Left forelimb (tissue), 1 donor: ENCODE measurements at regions not wholly inside any gene's neighbourhood (a gene's known extent, or its start where the extent isn't known, plus 50 kb on each side); places are given as distances from the start of the nearest gene placed in this dataset.

ENCODE experiments used
- DNase-seq: peaks from one replicate; pipeline ENCODE4 v3.0.0-alpha.2; 2018; ENCODE audit warnings: low spot score

DNA sequence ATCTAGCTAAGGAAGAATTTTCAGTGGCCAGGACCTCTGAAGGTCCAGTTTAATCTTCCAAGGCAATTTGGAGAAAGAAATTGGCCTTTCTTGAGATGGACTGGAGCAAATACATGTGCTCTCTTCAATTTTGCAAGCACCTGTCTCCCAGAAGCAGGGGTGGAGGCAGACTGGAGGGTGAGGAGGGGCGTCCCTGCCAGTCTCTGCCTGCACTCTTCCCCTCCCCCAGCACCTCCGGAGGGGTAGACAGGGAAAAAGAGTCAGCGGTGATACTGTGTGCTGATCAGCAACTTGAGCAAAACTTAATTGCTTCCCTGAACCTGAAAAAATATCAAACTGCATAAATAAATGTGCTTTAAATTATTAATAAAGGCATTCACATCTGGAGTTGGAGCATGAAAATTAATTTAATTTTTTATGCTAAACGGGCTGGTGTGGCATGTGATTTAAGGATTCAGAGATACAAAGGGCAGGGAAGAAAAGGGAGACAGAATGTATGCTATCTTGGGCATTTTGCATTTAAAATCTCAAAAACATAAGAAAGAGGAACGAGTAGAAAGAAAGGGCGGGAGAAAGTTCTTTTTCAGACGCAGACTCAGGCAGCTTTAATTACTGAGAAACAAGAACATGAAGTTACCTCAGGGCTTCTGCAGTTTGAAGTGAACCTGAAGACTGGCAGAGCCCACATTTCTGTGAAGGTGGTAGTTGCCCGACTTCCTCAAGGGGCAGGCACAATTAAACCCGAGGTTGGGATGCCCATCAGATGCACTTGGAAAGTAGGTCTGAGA lies 319.7 kb downstream of the UACA start:
- peak; percentile 17 for DNase-seq

- DNase-seq: peak; percentile 31
These were observed 320.6 kb downstream of the UACA start for GRCh38 chr15:70442616-70443321.

DNA sequence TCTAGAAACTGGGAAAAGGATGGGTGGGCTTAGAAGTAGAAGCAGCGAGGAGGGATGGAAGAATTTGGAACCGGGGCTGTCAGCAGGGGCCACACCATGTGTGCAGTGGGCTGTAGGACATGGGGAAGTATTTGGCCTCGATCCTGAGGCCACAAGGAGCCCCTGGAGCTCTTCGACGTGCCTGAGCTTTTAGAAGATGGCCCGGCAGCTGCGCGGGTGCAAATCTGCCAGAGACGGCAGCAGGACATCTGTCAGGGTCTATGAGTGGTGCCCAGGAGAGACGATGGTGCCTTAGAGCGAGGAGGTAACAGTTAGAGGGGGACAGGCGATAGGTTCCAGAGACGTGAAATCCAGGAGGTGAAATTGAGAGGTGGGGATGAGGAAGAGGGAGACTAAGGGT lies 321.1 kb downstream of the UACA start:
- no peak for DNase-seq

DNA sequence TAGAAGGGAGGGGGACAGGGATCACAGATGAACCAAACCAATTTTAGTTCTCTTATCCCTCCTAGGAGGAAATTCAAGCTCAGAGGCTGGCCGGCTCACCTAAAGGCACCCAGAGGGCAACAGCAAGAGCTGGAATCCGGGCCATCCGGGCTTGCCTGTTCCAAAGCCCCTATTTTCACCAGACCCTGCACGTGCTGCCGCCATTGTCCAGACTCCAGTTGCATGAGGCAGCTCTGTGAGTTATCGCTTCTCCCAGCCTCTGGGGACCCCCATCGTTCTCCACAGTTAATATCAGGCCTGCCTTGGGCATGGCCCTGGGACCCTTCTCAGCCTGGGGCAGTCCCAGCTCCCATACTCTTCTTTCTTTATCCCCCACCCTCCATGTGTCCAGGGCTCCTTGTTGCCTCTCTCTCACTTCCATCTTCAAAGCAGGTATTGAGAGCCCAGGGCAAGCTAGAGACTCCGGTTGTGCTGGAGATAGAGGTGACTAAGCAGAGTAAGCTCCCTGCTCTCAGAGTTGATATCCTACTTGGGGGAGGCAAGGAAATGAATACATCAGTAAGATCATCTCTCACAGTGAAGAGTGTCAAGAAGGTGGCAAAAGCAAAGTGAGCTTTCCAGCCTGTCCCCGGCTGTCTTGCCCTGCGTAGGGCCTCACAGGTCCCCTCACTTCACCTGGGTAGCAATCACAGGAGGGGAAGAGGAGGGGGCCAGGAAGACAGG lies 322.8 kb downstream of the UACA start:
- DNase-seq: peak; percentile 44

GRCh38 chr15:70439880-70440279 lies 323.5 kb downstream of the UACA start:
- DNase-seq: peak; percentile 61

DNA sequence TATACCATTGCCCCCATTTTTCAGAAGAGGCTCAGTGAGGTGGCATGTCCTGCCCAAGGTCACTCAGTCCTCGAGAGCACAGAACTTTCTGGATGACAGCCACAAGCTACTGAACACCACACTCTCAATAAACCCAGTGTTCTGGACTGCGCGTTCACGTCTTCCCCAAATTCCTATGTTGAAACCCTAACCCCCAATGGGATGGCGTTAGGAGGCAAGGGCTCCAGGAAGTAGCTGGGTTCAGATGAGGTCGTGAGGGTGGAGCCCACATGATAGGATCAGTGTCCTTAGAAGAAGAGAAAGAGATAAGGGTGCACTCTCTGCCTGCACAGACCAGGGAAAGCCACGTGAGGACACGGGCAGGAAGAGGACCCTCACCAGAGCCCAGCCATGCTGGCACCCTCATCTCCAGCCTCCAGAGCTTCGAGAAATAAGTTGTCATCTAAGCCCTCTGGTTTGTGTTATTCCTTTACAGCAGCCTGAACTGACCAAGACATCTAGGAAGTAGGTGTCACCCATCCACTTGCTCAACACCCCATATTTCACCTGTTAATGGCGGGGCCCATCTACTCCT lies 324.0 kb downstream of the UACA start:
- peak; percentile 46 for DNase-seq

DNA sequence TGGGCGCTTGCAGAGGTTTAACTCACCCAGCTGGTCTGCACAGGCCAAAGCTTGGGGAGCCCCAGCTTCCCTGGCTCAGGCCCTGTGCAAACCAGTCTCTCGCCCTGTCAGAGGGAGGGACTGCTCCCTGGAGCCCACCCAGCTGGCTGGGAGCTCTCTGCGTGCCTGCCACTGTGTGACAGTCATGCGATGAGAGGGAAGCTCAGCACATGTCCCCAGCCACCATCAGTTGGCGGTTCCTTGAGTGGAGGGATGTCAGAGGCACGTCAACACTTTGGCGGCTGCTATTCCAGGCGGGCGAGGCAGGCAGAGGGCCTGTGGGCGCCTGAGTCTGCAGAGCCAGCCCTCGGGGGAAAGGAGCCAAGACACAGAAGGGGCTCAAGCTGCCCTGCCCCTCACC lies 324.6 kb downstream of the UACA start:
- DNase-seq: peak; percentile 65

DNA sequence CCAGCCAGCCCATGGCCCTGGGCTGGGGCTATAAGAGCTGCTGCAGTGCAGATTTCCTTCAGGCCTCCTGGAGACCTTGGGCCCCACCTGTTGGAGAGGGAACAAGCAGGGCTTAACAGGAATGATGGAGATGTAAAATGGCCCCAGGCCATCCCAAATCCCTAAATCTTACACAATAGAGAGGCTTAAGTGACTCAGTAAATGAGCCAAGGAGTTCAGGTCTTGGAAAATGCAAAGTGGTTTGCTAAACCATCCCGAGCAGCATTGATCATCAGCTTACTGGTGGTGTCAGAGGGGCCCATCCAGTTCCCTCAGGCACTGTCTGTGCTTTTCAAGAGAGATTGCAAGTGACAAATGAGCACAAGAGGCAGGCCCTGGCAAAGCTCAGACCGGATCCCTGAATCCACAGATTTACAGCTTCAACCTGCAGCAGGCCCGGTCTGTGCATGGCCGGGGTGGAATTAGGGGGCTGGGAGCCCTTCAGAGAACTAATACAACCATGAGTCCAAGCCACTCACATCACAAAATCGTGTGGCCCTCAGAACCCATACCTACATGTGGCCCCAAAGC lies 325.4 kb downstream of the UACA start:
- DNase-seq: peak; percentile 62

GRCh38 chr15:70437089-70437488 lies 326.3 kb downstream of the UACA start:
- DNase-seq: peak; percentile 4

GRCh38 chr15:70436428-70436827 lies 326.9 kb downstream of the UACA start:
- peak; percentile 4 for DNase-seq

DNA sequence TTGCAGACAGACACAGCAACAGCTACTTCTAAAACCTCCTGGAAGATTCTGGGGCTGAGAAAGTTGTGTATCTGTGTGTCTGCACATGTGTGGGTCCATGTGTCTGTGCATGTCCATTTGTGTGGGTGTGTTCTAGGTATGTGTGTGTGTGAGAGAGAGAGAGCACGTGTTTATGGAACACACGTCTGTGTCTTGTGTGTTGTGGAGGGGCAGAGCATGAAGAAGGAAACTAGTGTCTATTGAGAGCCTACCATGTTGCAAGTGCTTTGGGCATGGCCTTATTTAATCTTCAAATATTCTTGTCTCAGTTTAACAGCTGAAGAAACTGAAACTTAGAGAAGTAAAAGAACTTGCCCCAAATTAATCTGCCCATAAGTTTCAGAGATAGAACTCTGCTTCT lies 327.5 kb downstream of the UACA start:
- DNase-seq: peak; percentile 8

DNA sequence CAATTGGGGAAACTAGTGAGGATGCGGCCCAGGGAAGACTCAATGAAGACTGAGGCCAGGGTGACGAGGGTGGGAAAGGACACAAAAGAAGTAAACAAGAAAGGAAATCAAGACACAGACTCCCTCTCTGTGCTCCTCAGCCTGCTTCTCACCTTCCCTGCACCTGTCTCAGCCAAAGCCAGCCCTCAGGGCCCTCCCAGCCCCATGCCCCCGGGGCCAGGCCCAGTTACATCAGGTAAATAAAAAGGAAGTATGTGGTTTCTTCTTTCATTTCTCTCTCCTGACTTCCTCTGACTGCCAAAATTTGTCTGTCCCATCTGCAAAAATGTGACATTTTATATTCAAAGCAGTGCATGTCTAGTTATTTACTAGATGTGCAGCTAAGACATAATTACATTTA lies 328.0 kb downstream of the UACA start:
- no peak for DNase-seq

DNA sequence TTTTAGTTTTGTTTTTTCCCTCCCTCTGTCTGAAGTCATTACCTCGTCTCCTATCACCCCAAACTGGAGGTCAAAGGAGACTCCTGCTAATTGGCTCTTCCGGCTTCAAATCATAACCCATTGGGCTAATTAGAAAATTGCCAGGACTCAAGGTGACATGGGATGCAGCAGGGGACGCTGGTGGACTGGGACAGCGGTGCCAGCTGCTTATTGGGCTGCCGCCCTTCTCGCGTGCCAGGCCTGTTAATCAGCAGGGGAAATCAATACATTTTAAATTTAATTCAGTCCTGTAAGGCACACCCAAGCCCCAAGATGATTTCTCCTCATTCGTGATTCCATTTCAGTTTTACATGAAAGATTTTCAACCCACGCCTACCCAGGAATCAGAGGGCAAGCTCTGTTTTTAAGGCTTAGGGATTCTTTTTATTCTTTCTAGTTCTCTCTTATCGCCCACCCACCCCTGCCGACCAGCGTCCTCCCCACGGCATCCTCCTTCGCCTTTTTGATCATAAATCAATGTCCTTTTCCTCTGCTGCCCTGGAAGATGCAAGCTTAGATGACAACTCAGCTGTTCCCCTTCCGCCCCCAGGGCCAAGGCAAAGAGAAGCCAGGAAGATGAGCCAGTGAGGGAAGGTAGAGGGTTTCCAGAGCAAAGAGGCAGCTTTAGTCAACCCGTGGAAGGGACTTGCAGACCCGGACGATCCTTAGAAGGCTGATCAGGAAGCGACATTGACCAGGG lies 329.6 kb downstream of the UACA start:
- DNase-seq: peak; percentile 28

- DNase-seq: peak; percentile 14
These were observed 330.3 kb downstream of the UACA start for GRCh38 chr15:70432924-70433495.

DNA sequence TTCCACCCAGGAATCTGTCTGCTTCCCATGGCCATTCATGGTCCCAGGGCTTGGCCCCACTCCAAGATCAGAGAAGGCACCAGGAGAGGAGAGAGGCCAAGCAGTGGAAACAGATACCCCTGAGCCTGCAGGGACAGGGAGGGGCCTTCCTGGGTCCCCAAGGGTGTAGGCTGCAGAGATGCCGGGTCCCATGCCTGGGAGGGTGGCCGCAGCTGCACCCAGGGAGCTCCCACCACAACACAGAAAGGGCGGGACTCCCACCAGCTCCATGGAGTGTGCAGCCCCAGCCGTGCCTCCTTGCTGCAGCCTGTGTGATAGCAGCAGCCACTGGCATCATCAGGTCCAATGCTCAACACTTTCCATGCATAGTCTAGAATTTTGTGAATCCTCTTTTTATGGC lies 331.5 kb downstream of the UACA start:
- no peak for DNase-seq

DNA sequence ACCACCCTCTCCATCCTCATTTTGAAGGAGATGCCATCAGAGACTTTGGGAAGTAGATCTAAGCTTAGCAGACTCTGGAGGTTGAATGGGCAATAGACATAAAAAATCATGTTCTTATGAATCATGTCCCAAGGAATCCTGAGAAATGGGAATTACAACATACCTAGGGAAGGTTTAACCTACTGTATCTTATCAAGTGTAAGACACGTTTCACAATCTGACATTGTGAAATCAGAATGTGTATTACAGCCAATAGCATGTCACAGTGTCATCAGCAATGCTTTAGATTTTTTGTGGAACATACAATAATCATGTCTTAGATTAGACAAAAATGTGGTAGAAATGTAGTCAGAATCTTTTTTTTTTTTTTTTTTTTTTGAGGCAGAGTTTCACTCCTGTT lies 332.4 kb upstream of the TLE3 start:
- DNase-seq: no peak

DNA sequence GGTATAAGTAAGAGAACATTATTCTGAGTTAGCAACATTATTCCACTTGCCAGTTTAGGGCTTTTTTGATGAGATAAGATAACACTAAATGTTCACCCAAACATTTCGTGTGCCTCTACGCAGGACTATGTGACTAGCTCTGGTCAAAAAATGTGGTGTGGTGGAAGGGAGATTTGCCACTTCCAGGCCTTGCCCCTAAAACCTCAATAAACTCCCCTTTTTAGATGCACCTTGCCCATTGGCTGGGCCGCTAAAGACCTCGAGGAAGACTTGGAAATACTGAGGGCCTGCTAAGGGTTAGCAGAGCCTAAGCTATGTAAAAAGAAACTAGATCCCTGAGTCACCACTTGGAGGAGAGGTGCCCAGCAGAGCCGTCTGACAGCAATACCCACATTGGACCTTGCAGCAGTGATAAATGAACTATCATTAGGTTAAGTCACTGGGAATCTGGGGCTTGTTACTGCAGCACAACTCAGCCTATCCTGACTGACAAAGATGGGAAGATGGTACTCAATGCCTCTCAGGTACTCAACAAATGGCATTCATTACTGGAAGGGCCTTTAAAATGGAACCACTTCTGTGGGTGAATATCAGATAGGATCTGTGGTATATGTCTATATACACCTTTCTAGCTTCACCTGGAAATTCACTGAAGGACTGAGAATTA lies 331.5 kb upstream of the TLE3 start:
- no peak for DNase-seq

DNA sequence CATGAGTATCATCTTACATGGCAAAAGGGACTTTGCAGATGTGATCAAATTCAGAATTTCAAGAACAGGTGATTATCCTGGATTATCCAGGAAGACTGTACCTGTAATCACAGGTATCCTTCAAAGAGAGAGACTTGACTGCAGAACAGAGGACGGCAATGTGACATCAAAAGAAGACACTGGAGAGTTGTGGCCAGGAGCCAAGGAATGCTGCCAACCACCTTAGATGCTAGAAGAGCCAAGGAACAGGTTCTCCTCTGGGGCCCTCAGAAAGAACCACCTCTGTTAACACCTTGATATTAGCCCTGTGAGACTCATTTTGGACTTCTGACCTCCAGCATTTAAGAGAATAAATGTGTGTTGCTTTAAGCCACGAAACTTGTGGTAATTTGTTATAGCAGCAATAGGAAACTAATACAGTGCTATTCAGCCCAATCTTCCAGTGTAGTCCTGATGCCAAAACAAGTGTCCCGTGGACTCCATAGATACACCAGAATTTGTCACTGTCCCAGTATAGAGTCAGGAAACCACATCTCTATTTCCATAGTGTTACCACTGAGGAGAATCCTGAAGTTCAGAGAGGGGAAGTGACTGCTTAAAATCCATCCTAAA lies 330.6 kb upstream of the TLE3 start:
- DNase-seq: no peak

DNA sequence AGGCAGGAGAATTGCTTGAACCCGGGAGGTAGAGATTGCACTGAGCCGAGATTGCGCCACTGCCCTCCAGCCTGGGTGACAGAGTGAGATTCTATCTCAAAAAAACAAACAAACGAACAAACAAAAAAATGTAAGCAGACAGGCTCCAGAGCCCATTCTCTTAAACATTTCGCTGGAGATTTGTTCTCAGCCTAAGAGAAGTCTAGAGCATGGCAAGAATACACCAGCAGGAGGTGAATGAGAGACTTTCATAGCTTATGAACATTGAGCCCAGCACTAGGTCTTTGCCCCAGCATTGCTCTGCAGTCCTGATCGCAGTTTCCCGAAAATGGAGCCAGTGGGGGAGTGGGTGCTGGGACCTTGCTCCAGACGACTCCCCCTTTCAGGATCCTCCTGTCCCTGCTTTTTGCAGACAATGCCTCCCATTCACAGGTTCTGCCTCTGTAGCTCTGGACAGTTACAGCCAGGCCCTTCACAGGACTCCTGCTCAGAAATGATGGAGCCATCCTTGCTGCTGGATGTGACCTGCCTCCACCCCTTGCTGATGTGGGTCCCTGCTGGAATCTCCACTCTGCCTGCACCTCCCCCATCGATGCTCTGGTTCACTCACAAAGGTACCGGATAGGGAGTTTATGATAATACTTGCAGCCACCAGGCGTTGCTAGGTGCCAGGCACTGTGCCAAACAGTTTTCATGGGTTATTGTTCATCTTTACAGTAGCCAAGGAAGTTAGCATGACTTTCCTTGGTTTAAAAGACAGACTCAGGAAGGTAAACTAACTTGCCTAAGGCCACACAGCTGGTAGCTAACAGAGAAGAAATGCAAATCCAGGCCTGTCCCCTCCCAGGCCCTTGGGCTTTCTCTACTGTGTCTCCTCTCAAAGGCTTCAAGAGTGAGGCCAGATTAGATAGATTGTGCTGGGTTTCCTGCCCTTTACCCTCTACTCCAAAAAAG lies 329.7 kb upstream of the TLE3 start:
- DNase-seq: no peak
